Stomach (tissue), 8 donors: ENCODE measurements at regions not wholly inside any gene's neighbourhood (a gene's known extent, or its start where the extent isn't known, plus 50 kb on each side); places are given as distances from the start of the nearest gene placed in this dataset.
A peak's percentile ranks its signal among the peaks of the same experiment; 100 is the strongest.

Experiments used
- DNase-seq, 2 donors: peaks; one replicate each; pipeline versions ENCODE4 v3.0.0 to v3.0.0-alpha.2; 2013 to 2019
- H3K27ac ChIP-seq, 5 donors: fragments of 200-600 bp in 4 of 5; sonication (generic) in 4 of 5; one replicate each; pipeline ENCODE4 v1.5.1; 2013 to 2019; ENCODE audit warnings: mild to moderate bottlenecking in 1 of 5, moderate library complexity in 1 of 5
- H3K27me3 ChIP-seq, 3 donors: fragments of 200-600 bp; sonication (generic); one replicate each; pipeline ENCODE4 v1.5.1; 2017 to 2019; ENCODE audit warnings: mixed run types in 1 of 3
- H3K36me3 ChIP-seq, 4 donors: fragments of 200-600 bp; sonication (generic); 1 replicate in 3 of 4; 2 replicates in 1 of 4; pipeline ENCODE4 v1.5.1; 2016 to 2019
- H3K4me1 ChIP-seq, 4 donors: fragments of 200-600 bp; sonication (generic); one replicate each; pipeline ENCODE4 v1.5.1; 2016 to 2019
- H3K4me3 ChIP-seq, 4 donors: fragments of 200-600 bp; sonication (generic) in 3 of 4; one replicate each; pipeline ENCODE4 v1.5.1; 2016 to 2019; ENCODE audit warnings: mild to moderate bottlenecking in 1 of 4
- H3K9me3 ChIP-seq, 4 donors: fragments of 200-600 bp; sonication (generic); one replicate each; pipeline ENCODE4 v1.5.1; 2016 to 2019
- EP300 ChIP-seq: sonication (generic); formaldehyde crosslinking; IDR thresholded peaks from one replicate; pipeline ENCODE4 v1.6.1; 2017; ENCODE audit warnings: antibody characterized with exemption
- POLR2A ChIP-seq, 4 donors: fragments of 450-650 bp; IDR thresholded peaks; one replicate each; pipeline ENCODE4 v1.6.1; 2016; ENCODE audit warnings: antibody characterized with exemption in 4 of 4, control low read depth in 2 of 4, mild to moderate bottlenecking in 1 of 4, moderate library complexity in 1 of 4
- POLR2AphosphoS5 ChIP-seq, 3 donors: sonication (generic); formaldehyde crosslinking; IDR thresholded peaks; one replicate each; pipeline ENCODE4 v1.6.1; 2016; ENCODE audit warnings: antibody characterized with exemption in 3 of 3
- WGBS, 5 donors: extraction: QIAGEN DNeasy Blood & Tissue Kit in 3 of 5; methylation state at CpG; one replicate each; pipeline versions ENCODE4 v1.1.5 to v1.1.7; 2013 to 2018; 5-methylcytosine and 5-hydroxymethylcytosine counted together
- intact Hi-C: fragments of 100-400 bp; cut with DNase I; formaldehyde crosslinking; loops from one replicate; pipeline ENCODE4 v1.15.1; 2023; ENCODE audit warnings: low total_unique reads
- TF ChIP-seq, protein P1 (sequence below), 7 experiments: fragments of 450-650 bp in 4 of 7; fragments of 200-600 bp in 3 of 7; sonication (generic) in 3 of 7; IDR thresholded peaks; one replicate each; pipeline ENCODE4 v1.5.1; 2016 to 2019; ENCODE audit warnings: antibody characterized with exemption in 7 of 7, control low read depth in 2 of 7, mild to moderate bottlenecking in 1 of 7
- donor health status: healthy with polysubstance abuse.
- donor health status: Bipolar disorder and iron deficiency.
- donor health status: healthy.

DNA sequence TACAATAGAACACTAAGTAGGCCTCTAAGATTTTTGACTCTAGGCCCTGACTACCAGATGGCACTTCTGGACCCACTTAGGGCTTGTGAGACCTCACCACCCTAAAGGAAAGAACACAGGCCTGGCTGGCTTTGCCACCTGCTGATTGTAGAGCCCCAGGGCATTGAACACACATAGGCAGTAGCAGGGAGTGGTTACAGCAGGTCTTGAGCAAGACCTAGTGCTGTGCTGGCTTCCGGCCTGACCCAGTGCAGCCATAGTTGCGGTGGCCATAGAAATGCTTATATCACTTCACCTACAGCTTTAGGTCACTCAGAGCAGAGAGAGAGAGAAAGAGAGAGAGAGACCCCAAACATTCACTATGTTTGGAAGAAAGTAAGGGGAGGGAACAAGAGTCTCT, 223.2 kb downstream of the LRATD1 start:
- 94 to 100% (median 96%) methylated on average over 2 of the region's 2 CpGs for WGBS, 5 donors
- Histone ChIP-seq H3K4me3 (no peak overlapping the region), H3K4me1 (no peaks in the 10 kb centered on the region), H3K27me3 (no peaks in the 10 kb centered on the region), H3K36me3 (no peaks in the 10 kb centered on the region), H3K27ac (no peak overlapping the region), H3K9me3 (peaks cover 0 to 24% (median 15%) of the 10 kb centered on the region in 4 donors)
- intact Hi-C loops = no loop called here
- TF ChIP-seq POLR2A (IDR thresholded peaks at IDR 0.05) (no peak), EP300 (no peak), POLR2AphosphoS5 (IDR thresholded peaks at IDR 0.05) (no peak)
- TF ChIP-seq, protein P1, sequence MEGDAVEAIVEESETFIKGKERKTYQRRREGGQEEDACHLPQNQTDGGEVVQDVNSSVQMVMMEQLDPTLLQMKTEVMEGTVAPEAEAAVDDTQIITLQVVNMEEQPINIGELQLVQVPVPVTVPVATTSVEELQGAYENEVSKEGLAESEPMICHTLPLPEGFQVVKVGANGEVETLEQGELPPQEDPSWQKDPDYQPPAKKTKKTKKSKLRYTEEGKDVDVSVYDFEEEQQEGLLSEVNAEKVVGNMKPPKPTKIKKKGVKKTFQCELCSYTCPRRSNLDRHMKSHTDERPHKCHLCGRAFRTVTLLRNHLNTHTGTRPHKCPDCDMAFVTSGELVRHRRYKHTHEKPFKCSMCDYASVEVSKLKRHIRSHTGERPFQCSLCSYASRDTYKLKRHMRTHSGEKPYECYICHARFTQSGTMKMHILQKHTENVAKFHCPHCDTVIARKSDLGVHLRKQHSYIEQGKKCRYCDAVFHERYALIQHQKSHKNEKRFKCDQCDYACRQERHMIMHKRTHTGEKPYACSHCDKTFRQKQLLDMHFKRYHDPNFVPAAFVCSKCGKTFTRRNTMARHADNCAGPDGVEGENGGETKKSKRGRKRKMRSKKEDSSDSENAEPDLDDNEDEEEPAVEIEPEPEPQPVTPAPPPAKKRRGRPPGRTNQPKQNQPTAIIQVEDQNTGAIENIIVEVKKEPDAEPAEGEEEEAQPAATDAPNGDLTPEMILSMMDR (IDR thresholded peaks at IDR 0.05) = no peak
- DNase-seq = no peak

DNA sequence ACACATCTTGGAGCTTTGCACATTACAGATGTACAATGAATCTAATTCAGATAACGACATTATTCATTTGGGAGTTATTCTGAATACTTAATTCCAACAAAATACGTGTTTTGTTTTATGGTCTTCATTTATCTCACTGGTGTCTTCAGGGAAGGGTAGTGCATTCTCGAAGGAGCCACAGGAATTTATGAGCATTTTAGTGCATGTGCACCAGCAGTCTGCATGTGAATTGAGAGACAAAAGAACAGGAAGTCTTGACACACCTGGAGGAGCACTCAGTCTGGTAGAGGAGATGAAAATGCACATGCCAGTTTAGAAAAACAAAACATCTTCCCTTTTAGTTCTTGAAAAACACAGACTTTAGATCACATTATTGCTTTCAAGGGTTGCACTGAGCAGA, 228.7 kb downstream of the LRATD1 start:
- Histone ChIP-seq H3K4me3 (no peak overlapping the region), H3K27ac (no peak overlapping the region), H3K27me3 (no peaks in the 10 kb centered on the region), H3K9me3 (peaks cover 0 to 16% (median 6%) of the 10 kb centered on the region in 4 donors), H3K4me1 (no peaks in the 10 kb centered on the region), H3K36me3 (no peaks in the 10 kb centered on the region)
- TF ChIP-seq POLR2A (IDR thresholded peaks at IDR 0.05) = no peak
- TF ChIP-seq, protein P1 (IDR thresholded peaks at IDR 0.05) = no peak
- no peak for TF ChIP-seq EP300
- TF ChIP-seq POLR2AphosphoS5 (IDR thresholded peaks at IDR 0.05) = no peak
- DNase-seq = no peak
- 74 to 82% (median 81%) methylated on average over 3 of the region's 3 CpGs for WGBS, 5 donors
- intact Hi-C loops = no loop called here

DNA sequence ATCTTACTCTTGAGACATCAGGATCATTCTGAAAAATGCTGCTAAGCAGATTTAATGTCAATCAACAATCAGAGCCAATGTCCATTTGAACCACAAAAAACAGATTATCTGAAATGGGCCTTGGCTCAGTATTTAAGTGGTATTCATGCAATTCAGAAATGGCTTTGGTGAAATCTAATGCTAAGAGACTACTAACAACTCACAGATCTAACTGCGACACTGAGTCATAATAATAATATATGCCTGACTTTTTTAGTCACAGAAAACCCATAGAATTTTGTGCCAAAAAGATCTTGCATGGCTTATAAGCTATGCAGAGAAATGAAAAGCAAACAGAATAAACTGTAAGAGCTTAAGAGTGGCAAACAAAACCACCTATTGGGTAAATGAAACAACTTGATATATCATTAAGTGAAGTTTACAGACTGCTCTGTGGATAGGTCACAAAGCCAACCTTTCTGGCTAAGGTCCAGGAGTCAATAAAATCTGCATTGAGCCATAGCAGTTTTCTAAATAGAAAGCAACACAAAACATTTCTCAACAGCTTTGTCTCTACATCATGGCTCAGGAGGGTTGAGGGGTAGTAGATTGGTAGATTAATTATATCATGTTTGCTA, 234.3 kb downstream of the LRATD1 start:
- no peak overlapping the region for H3K27ac ChIP-seq
- H3K9me3 ChIP-seq = peaks cover 0 to 7% (median 0%) of the 10 kb centered on the region in 4 donors
- peaks cover 0 to 5% (median 0%) of the 10 kb centered on the region in 4 donors for H3K4me1 ChIP-seq
- no peaks in the 10 kb centered on the region for H3K36me3 ChIP-seq
- no peak overlapping the region for H3K4me3 ChIP-seq
- 17 to 56% (median 21%) methylated on average over 1 of the region's 1 CpG for WGBS, 5 donors
- TF ChIP-seq, protein P1 (IDR thresholded peaks at IDR 0.05) = no peak
- TF ChIP-seq POLR2AphosphoS5 (IDR thresholded peaks at IDR 0.05) (no peak), POLR2A (IDR thresholded peaks at IDR 0.05) (no peak), EP300 (no peak)
- intact Hi-C loops = no loop called here
- DNase-seq = peak in 1 of 2 donors; percentile 47
- no peaks in the 10 kb centered on the region for H3K27me3 ChIP-seq

DNA sequence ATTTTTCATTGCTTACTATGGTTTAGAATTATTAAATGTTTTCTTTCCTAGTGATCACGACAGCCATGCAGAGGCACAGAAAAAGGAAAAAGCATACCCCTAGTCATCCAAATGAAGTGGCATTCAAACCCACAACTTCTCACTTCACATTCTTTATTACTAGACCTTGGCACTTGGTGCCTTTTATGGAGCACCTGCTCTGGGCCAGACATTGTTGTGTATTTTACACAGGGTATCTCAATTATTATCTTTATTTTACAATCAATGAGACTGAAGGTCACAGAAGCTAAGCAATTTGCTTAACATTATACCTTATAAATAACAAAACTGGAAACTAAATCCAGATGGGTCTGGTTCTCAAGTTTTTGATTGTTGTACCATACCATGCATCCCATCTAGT, 235.3 kb downstream of the LRATD1 start:
- intact Hi-C loops = no loop called here
- H3K4me3 ChIP-seq = no peak overlapping the region
- TF ChIP-seq POLR2AphosphoS5 (IDR thresholded peaks at IDR 0.05) (no peak), POLR2A (IDR thresholded peaks at IDR 0.05) (no peak), EP300 (no peak)
- TF ChIP-seq, protein P1 (IDR thresholded peaks at IDR 0.05) = no peak
- H3K4me1 ChIP-seq = peaks cover 0 to 5% (median 0%) of the 10 kb centered on the region in 4 donors
- no peaks in the 10 kb centered on the region for H3K27me3 ChIP-seq
- H3K9me3 ChIP-seq = peaks cover 0 to 5% (median 2%) of the 10 kb centered on the region in 4 donors
- DNase-seq = no peak
- WGBS, 5 donors = 84 to 92% (median 88%) methylated on average over 1 of the region's 1 CpG
- H3K36me3 ChIP-seq = no peaks in the 10 kb centered on the region
- no peak overlapping the region for H3K27ac ChIP-seq
